Hematopoietic multipotent progenitor cell treated with erythropoietin and hydrocortisone succinate and interleukin-3 and kit ligand, for 4 days (in vitro differentiated cells): ENCODE measurements at regions not wholly inside any gene's neighbourhood (a gene's known extent, or its start where the extent isn't known, plus 50 kb on each side); places are given as distances from the start of the nearest gene placed in this dataset.
A peak's percentile ranks its signal among the peaks of the same experiment; 100 is the strongest.
"Not testable (repeated sequence)": the region's sequence is repeated elsewhere in the genome, so short reads cannot be mapped to it uniquely, and the experiment has no call there.

Source experiments
- DNase-seq: peaks from one replicate; pipeline ENCODE4 v3.0.0-alpha.2; 2015

DNA sequence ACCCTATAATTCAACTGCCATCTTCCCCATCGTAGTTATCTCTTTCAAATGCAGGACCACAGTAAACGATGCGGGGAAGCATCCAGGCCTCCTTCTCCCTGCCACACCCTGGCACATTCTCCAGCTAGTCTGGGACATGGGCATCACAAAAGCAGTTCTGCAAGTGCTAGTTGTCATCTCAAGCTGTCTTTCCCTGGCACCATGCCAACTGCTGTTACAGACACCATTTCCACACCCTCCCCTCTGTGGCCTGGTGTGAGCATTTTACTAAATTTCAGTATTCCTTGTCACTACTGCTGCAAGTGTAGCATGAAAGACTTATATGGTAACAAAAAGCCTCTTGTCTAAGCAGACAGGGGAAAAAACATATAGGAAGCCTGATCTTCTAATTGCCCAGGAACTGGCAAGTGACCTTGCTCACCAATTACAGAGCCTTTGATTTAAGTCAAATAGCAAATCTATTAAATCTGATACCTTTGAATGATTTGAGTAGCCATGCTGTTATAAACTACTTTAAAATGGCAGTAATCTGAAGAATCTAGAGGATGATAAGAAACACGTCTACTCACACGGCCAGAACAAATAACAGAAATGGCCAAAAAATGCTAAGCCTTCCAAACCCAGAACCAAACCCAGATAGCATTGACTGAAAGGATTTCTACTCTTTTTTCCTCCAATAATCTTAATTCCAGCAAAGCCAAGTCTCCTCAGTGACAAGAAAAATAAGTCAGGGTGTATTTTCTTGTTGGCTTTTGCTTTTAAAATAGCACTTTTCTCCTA, 179.0 kb downstream of the NUFIP1 start:
- peak; percentile 65 for DNase-seq

DNA sequence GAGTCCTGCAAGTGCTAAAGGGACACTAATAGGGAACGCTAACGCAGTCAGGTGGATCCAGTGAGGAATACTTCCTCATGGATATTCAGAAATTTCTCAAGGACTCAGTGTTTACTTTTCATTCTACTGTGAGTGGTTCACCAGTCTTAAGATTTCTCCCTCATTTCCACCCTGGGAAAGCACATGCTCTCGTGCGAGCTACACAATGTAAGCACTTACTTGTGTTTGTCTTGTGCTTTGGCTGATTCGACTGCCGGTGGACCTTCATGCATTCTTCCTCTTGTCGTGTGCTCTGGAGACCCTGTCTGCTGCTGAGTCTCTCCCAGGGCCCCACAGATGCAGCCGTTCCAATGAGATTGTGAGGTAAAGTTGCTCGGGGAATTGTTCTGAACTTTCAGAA, 180.1 kb downstream of the NUFIP1 start:
- DNase-seq = no peak

- no peak for DNase-seq
Measured at GRCh38 chr13:44808185-44808584, 181.1 kb downstream of the NUFIP1 start.

- DNase-seq = no peak
Measured at GRCh38 chr13:44807449-44808034, 181.7 kb downstream of the NUFIP1 start.

- no peak for DNase-seq
Measured at GRCh38 chr13:44806826-44807225, 182.4 kb downstream of the NUFIP1 start.

- DNase-seq = no peak
Measured at GRCh38 chr13:44805585-44805984, 183.7 kb downstream of the NUFIP1 start.

GRCh38 chr13:44803390-44803789, 185.9 kb downstream of the NUFIP1 start:
- DNase-seq = no peak

- no peak for DNase-seq
Measured at GRCh38 chr13:44802491-44802890, 186.8 kb downstream of the NUFIP1 start.

DNA sequence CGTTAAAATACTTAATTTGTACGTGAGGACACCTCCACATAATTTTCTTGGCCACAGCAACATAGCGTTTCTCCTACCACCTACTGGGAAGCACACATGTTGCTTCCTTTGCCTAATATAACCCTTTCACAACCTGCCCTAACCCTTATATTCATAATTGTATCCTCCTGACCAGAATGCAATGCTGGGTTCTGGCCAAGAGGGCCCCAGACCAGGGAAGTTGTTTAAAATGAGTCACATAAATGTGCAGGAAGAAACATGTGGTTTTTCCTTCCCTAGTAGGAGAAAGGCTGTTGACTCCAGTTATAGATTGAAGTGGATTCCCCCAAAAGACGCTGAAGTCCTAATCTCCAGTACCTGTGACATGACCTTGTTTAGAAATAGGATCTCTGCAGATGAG, 187.3 kb downstream of the NUFIP1 start:
- peak; percentile 46 for DNase-seq

- no peak for DNase-seq
Measured at GRCh38 chr13:44800626-44801025, 188.6 kb downstream of the NUFIP1 start.

DNA sequence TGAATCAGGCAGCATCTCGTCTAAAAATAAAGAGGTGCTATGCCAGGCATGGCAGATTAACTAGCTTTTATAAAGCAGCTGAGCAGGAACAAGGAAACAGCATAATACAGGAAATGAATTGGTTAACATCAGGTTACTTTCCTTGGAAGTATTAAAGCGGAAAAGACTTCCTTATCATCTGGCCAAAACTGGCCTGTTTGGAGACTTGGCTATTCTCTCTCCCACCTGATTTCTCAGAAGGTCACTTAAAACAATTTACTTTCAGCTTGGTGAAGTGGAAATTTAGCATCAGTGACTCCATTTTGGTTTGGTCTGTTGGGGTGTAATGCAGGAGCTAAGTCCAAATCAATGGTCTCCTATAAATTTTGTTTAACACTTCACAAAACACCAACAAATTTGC, 191.6 kb downstream of the NUFIP1 start:
- no peak for DNase-seq

GRCh38 chr13:44796597-44797490, 192.4 kb downstream of the NUFIP1 start:
- no peak for DNase-seq

GRCh38 chr13:44796039-44796438, 193.2 kb downstream of the NUFIP1 start:
- DNase-seq = not testable (repeated sequence)

- DNase-seq = no peak
Measured at GRCh38 chr13:44795176-44795575, 194.1 kb downstream of the NUFIP1 start.

DNA sequence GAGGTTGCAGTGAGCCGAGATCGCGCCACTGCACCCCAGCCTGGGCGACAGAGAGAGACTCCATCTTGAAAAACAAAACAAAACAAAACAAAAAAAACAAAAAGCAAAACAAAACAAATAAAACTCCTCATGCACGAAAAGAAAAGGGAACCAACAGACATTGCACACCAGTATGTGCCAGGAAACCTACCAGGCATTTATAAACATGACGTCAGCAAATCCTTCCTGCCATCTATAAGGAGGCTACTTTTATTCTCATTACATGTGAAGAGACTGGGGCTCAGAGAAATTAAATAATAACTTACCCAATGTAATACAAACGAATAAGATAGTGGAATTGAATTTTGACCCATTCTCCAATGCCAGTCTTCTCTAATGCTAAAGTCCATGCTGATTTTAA, 197.2 kb downstream of the NUFIP1 start:
- peak; percentile 45 for DNase-seq

DNA sequence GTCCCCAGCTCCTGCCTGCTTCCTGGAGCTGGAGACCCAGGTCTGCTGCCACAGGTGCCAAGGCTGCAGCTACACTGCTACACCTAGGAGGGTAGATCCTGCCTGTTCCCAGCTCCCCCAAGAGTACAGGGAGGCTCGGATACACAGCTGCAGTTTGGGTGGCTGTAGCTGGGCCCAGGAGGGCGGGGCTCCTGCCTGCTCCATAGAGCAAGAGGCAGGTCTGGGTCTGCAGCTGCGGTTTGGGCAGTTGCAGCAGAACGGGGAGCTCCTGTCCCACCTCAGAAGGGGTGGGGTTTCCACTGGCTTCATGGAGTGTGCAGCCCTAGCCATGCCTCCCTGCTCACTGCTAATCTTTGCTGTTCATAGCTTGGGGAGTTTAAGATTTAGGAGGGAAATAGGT, 199.0 kb downstream of the NUFIP1 start:
- no peak for DNase-seq

DNA sequence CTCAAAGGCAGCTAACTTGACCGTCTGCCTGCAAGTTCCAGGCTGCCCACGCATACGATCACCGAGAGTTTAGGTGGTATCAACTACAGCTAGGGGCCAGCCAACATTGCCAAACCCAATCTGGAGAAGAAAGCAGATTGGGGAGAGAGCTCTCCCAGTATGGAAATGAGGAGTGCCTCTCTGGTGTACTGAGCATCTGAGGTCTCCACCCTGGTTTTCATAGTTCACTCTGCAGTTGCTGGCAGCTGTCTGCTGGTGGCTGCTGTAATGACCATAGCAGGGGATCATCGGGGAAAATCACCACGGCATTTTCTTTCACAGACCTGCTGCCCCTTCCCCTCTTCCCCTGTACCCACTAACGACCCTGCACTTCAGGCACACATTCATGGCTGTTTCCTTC, 201.7 kb downstream of the NUFIP1 start:
- no peak for DNase-seq

- peak; percentile 82 for DNase-seq
Measured at GRCh38 chr13:44786756-44787155, 202.5 kb downstream of the NUFIP1 start.

DNA sequence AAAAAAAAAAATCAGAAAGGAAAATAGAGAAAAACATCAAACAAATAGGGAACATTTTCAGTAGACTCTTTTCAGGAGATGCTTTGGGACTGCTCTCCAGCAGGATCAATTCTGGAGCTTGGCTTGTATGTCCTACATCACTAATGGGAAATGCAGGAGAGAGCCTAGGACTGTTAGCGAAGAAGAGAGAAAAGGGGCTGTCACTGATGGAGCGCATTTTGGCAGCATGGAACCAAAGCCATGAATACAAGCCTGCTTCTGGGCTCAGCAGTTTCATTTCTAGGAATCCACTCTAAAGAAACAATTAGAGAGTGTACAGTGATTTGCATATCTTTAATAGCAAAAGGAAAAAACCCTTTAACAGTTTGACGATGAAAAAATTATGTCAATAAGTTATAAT, 203.9 kb downstream of the NUFIP1 start:
- no peak for DNase-seq

GRCh38 chr13:44784708-44785080, 204.6 kb downstream of the NUFIP1 start:
- DNase-seq = peak; percentile 56

GRCh38 chr13:44783994-44784707, 205.1 kb downstream of the NUFIP1 start:
- no peak for DNase-seq

- DNase-seq = no peak
Measured at GRCh38 chr13:44780591-44781280, 204.6 kb upstream of the TSC22D1 start.
